Activated naive CD8-positive, alpha-beta T cell treated with anti-CD3 and anti-CD28 coated beads for 36 hours (primary cell): ENCODE measurements at regions not wholly inside any gene's neighbourhood (a gene's known extent, or its start where the extent isn't known, plus 50 kb on each side); places are given as distances from the start of the nearest gene placed in this dataset.

Experiments used
- DNase-seq: peaks from one replicate; pipeline ENCODE4 v3.0.0; 2021
- H3K27ac Mint-ChIP-seq: one replicate; pipeline ENCODE4 v1.8.0; 2022; ENCODE audit warnings: mild to moderate bottlenecking, moderate library complexity, mixed read lengths
- H3K27me3 Mint-ChIP-seq: one replicate; pipeline ENCODE4 v1.8.0; 2022; ENCODE audit warnings: mild to moderate bottlenecking, mixed read lengths
- H3K36me3 Mint-ChIP-seq: one replicate; pipeline ENCODE4 v1.8.0; 2021; ENCODE audit warnings: mild to moderate bottlenecking, mixed read lengths
- H3K4me1 Mint-ChIP-seq: one replicate; pipeline ENCODE4 v1.8.0; 2021; ENCODE audit warnings: mixed read lengths
- H3K4me3 Mint-ChIP-seq: one replicate; pipeline ENCODE4 v1.8.0; 2022; ENCODE audit warnings: mild to moderate bottlenecking, moderate library complexity, mixed read lengths
- H3K9me3 Mint-ChIP-seq: one replicate; pipeline ENCODE4 v1.8.0; 2022; ENCODE audit warnings: mixed read lengths

GRCh38 chr14:98122527-98122926 is 1149.5 kb downstream of the BCL11B start:
- no peak overlapping the region for H3K4me3 Mint-ChIP-seq
- H3K36me3 Mint-ChIP-seq, result peaks cover 22% of the 10 kb centered on the region
- peaks cover 25% of the 10 kb centered on the region for H3K4me1 Mint-ChIP-seq
- peaks cover 15% of the 10 kb centered on the region for H3K9me3 Mint-ChIP-seq
- no peak overlapping the region for H3K27ac Mint-ChIP-seq
- DNase-seq, result no peak
- no peaks in the 10 kb centered on the region for H3K27me3 Mint-ChIP-seq

GRCh38 chr14:98130691-98131090 is 1141.3 kb downstream of the BCL11B start:
- no peak overlapping the region for H3K4me3 Mint-ChIP-seq
- H3K27me3 Mint-ChIP-seq, result no peaks in the 10 kb centered on the region
- peaks cover 41% of the 10 kb centered on the region for H3K4me1 Mint-ChIP-seq
- H3K9me3 Mint-ChIP-seq, result peaks cover 3% of the 10 kb centered on the region
- peaks cover 9% of the 10 kb centered on the region for H3K36me3 Mint-ChIP-seq
- DNase-seq, result no peak
- H3K27ac Mint-ChIP-seq, result no peak overlapping the region

GRCh38 chr14:98131406-98131805 is 1140.6 kb downstream of the BCL11B start:
- no peaks in the 10 kb centered on the region for H3K9me3 Mint-ChIP-seq
- H3K36me3 Mint-ChIP-seq, result peaks cover 7% of the 10 kb centered on the region

GRCh38 chr14:98133806-98134205 is 1138.2 kb downstream of the BCL11B start:
- H3K4me3 Mint-ChIP-seq, result no peak overlapping the region
- no peak for DNase-seq
- peaks cover 3% of the 10 kb centered on the region for H3K36me3 Mint-ChIP-seq
- no peak overlapping the region for H3K27ac Mint-ChIP-seq
- H3K27me3 Mint-ChIP-seq, result no peaks in the 10 kb centered on the region
- H3K9me3 Mint-ChIP-seq, result no peaks in the 10 kb centered on the region
- H3K4me1 Mint-ChIP-seq, result peaks cover 65% of the 10 kb centered on the region

More at GRCh38 chr14:98131406-98131805, 1140.6 kb downstream of the BCL11B start:
- Mint-ChIP-seq H3K27ac (no peak overlapping the region), H3K27me3 (no peaks in the 10 kb centered on the region), H3K4me1 (peaks cover 48% of the 10 kb centered on the region), H3K4me3 (no peak overlapping the region)
- DNase-seq, result no peak

GRCh38 chr14:98136012-98136789 is 1135.8 kb downstream of the BCL11B start:
- Mint-ChIP-seq H3K4me1 (peaks cover 80% of the 10 kb centered on the region), H3K9me3 (no peaks in the 10 kb centered on the region)

GRCh38 chr14:98137131-98138025 is 1134.6 kb downstream of the BCL11B start:
- no peak for DNase-seq
- Mint-ChIP-seq H3K9me3 (no peaks in the 10 kb centered on the region), H3K4me1 (peaks cover 82% of the 10 kb centered on the region), H3K27ac (peak overlapping the region; percentile 98), H3K4me3 (peak overlapping the region; percentile 85), H3K36me3 (no peaks in the 10 kb centered on the region), H3K27me3 (no peaks in the 10 kb centered on the region)

More at GRCh38 chr14:98136012-98136789, 1135.8 kb downstream of the BCL11B start:
- peak overlapping the region; percentile 98 for H3K27ac Mint-ChIP-seq
- no peaks in the 10 kb centered on the region for H3K27me3 Mint-ChIP-seq
- peaks cover 3% of the 10 kb centered on the region for H3K36me3 Mint-ChIP-seq
- peak overlapping the region; percentile 85 for H3K4me3 Mint-ChIP-seq
- peak; percentile 22 for DNase-seq

GRCh38 chr14:98138666-98139065 is 1133.3 kb downstream of the BCL11B start:
- H3K36me3 Mint-ChIP-seq, result peaks cover 3% of the 10 kb centered on the region
- no peaks in the 10 kb centered on the region for H3K27me3 Mint-ChIP-seq
- no peaks in the 10 kb centered on the region for H3K9me3 Mint-ChIP-seq
- peaks cover 86% of the 10 kb centered on the region for H3K4me1 Mint-ChIP-seq
- peak overlapping the region; percentile 98 for H3K27ac Mint-ChIP-seq
- peak; percentile 64 for DNase-seq
- H3K4me3 Mint-ChIP-seq, result peak overlapping the region; percentile 47

DNA sequence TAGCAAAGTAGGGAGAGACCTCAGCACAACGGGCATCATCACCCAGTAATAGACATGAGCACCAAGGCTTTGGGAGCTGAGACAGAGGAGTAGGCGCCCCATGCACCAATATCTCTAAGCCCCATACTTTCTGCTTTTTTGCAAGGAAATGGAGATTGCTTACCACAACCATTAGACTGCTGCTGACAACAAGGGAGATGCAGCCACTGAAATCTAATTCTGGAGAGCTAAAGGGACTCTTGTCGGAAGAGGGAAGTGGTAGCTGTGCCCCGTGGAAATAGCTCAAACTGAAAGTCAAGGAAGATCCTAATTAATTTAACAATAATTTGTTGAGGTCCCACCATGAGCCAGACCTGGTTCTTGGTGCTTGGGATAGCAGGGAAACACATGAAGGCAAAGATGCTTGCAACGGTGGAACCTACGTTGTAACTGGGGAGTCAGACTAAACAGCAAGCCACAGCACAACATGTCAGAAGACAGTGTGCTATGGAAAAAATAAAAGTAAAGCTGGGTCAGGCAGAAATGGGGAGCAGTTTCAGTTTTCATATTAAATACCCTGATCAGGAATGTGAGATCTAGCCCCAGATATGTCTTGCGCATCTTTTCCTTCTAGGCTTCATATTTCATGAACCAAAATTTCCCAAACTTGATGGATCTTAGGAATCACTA is 1131.0 kb downstream of the BCL11B start:
- H3K27me3 Mint-ChIP-seq, result no peaks in the 10 kb centered on the region
- peaks cover 11% of the 10 kb centered on the region for H3K36me3 Mint-ChIP-seq
- H3K9me3 Mint-ChIP-seq, result peaks cover 2% of the 10 kb centered on the region
- H3K27ac Mint-ChIP-seq, result peak overlapping the region; percentile 91
- no peak for DNase-seq
- peak overlapping the region; percentile 77 for H3K4me3 Mint-ChIP-seq
- H3K4me1 Mint-ChIP-seq, result peaks cover 82% of the 10 kb centered on the region

GRCh38 chr14:98143566-98143965 is 1128.4 kb downstream of the BCL11B start:
- Mint-ChIP-seq H3K27ac (peak overlapping the region; percentile 67), H3K36me3 (peaks cover 13% of the 10 kb centered on the region), H3K4me1 (peaks cover 68% of the 10 kb centered on the region), H3K9me3 (peaks cover 2% of the 10 kb centered on the region), H3K27me3 (no peaks in the 10 kb centered on the region), H3K4me3 (no peak overlapping the region)
- no peak for DNase-seq

- peaks cover 55% of the 10 kb centered on the region for H3K4me1 Mint-ChIP-seq
- peak overlapping the region; percentile 4 for H3K27ac Mint-ChIP-seq
- DNase-seq, result no peak
- no peak overlapping the region for H3K4me3 Mint-ChIP-seq
- peaks cover 17% of the 10 kb centered on the region for H3K36me3 Mint-ChIP-seq
- H3K27me3 Mint-ChIP-seq, result no peaks in the 10 kb centered on the region
- H3K9me3 Mint-ChIP-seq, result peaks cover 2% of the 10 kb centered on the region
Observed at GRCh38 chr14:98144964-98145363, 1127.0 kb downstream of the BCL11B start.

DNA sequence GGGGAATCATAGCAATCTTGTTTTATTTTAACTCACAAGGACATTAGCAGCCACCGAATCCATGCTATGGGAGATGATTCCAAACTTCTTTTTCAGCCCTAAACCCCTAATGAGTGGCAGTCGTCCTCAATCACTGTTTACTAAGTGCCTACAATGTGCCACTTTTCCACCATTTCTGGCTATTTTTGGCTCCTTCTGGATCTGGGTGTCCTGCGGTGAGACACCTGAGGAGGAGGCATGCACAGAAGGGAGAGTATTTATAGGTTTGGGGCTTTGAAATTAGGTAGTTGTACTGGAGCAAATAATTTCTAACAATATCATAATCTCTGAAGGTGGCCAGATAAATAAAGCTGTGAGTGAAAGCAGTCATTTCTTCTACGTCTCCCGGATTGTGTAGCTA is 1125.6 kb downstream of the BCL11B start:
- peaks cover 11% of the 10 kb centered on the region for H3K9me3 Mint-ChIP-seq

DNA sequence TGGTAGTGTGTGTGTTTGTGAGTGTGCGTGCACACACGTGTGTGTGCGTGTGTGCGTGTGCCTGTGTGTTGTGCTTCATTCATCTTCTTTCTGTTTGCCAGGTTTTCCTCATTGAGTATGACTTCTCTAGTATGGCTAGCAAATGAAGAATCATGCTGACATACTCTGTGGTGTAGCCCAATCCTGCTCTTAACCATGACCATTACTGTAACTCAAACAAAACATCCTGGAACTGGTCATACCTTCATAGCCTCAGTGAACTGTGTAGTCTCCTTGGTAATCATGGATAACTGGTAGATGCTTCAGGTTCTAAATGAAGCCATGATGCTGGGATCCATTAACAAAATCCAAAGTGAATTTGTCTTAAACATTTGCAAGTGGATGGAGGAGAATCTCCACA is 1117.7 kb downstream of the BCL11B start:
- Mint-ChIP-seq H3K4me3 (no peak overlapping the region), H3K9me3 (peaks cover 9% of the 10 kb centered on the region), H3K27me3 (no peaks in the 10 kb centered on the region), H3K27ac (peak overlapping the region; percentile 66), H3K4me1 (peaks cover 63% of the 10 kb centered on the region), H3K36me3 (peaks cover 14% of the 10 kb centered on the region)
- no peak for DNase-seq

More for the DNA sequence above, 1125.6 kb downstream of the BCL11B start:
- Mint-ChIP-seq H3K27ac (peak overlapping the region; percentile 9), H3K27me3 (no peaks in the 10 kb centered on the region), H3K4me3 (no peak overlapping the region), H3K36me3 (peaks cover 27% of the 10 kb centered on the region), H3K4me1 (peaks cover 56% of the 10 kb centered on the region)
- no peak for DNase-seq

DNA sequence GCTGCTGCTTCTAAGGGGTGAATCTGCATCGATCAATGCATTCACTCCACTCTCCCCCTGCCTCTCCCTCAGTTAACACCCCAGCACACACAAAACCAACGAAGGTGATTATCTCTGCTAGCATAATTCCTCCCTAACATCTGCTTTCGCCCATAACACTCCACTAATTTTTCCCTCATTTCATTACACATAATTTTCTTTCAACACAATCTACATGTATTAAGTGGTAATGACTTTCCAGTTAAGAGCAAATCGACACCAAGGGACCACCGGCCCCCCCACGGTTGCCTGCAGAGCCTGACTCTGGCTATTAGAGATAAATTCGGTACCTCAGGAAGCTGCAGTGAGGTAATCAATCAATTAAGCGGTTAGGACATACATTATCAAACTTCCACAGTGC is 1115.6 kb downstream of the BCL11B start:
- Mint-ChIP-seq H3K27ac (peak overlapping the region; percentile 11), H3K4me3 (peak overlapping the region; percentile 32), H3K27me3 (no peaks in the 10 kb centered on the region), H3K4me1 (peaks cover 59% of the 10 kb centered on the region), H3K36me3 (peaks cover 1% of the 10 kb centered on the region), H3K9me3 (no peaks in the 10 kb centered on the region)
- DNase-seq, result no peak

GRCh38 chr14:98160901-98161300 is 1111.1 kb downstream of the BCL11B start:
- Mint-ChIP-seq H3K27ac (peak overlapping the region; percentile 64), H3K36me3 (peaks cover 14% of the 10 kb centered on the region), H3K9me3 (no peaks in the 10 kb centered on the region), H3K4me3 (peak overlapping the region; percentile 59), H3K27me3 (no peaks in the 10 kb centered on the region), H3K4me1 (peaks cover 50% of the 10 kb centered on the region)
- no peak for DNase-seq

- Mint-ChIP-seq H3K27ac (peak overlapping the region; percentile 64), H3K4me1 (peaks cover 47% of the 10 kb centered on the region)
Observed at GRCh38 chr14:98161356-98161755, 1110.6 kb downstream of the BCL11B start.

More at GRCh38 chr14:98161356-98161755, 1110.6 kb downstream of the BCL11B start:
- Mint-ChIP-seq H3K36me3 (peaks cover 17% of the 10 kb centered on the region), H3K9me3 (no peaks in the 10 kb centered on the region), H3K4me3 (peak overlapping the region; percentile 59), H3K27me3 (no peaks in the 10 kb centered on the region)
- DNase-seq, result no peak
